GM12864 (cell line): ENCODE measurements at regions not wholly inside any gene's neighbourhood (a gene's known extent, or its start where the extent isn't known, plus 50 kb on each side); places are given as distances from the start of the nearest gene placed in this dataset.

Experiments used
- DNase-seq: peaks from one replicate; pipeline ENCODE4 v3.0.0-alpha.2; 2011; ENCODE audit warnings: low read depth
- H3K4me3 ChIP-seq: 2 replicates; pipeline ENCODE4 v1.5.1; 2011; ENCODE audit warnings: mild to moderate bottlenecking, low read depth, low read length, control low read depth
- TF ChIP-seq, protein P1 (sequence below): IDR thresholded peaks from 2 replicates; pipeline ENCODE4 v1.5.1; 2011; ENCODE audit warnings: low read depth, mild to moderate bottlenecking, moderate library complexity, low read length, control low read depth, inconsistent platforms; ENCODE audit errors: missing control alignments

DNA sequence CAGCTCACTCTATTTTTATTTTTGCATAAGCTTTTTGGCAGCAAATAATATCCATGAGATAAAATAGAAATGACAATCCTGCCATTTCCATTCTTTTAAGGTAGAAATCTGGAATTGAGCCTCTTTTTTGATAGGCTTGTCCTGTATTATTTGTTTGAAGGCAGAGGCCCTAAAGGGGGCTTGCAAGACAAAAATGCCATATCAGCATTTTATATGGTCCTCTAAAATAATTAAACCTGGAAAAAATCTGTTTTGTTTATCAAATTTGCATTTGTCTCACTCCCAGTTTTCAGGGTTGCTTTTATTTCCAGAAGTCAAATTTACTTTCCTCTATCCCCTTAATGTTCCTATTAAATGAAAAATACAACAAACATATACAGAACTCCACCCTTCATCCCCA is 134.9 kb upstream of the GAP43 start:
- H3K4me3 ChIP-seq: no peak overlapping the region
- no peak for DNase-seq
- TF ChIP-seq, protein P1, sequence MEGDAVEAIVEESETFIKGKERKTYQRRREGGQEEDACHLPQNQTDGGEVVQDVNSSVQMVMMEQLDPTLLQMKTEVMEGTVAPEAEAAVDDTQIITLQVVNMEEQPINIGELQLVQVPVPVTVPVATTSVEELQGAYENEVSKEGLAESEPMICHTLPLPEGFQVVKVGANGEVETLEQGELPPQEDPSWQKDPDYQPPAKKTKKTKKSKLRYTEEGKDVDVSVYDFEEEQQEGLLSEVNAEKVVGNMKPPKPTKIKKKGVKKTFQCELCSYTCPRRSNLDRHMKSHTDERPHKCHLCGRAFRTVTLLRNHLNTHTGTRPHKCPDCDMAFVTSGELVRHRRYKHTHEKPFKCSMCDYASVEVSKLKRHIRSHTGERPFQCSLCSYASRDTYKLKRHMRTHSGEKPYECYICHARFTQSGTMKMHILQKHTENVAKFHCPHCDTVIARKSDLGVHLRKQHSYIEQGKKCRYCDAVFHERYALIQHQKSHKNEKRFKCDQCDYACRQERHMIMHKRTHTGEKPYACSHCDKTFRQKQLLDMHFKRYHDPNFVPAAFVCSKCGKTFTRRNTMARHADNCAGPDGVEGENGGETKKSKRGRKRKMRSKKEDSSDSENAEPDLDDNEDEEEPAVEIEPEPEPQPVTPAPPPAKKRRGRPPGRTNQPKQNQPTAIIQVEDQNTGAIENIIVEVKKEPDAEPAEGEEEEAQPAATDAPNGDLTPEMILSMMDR: no peak

DNA sequence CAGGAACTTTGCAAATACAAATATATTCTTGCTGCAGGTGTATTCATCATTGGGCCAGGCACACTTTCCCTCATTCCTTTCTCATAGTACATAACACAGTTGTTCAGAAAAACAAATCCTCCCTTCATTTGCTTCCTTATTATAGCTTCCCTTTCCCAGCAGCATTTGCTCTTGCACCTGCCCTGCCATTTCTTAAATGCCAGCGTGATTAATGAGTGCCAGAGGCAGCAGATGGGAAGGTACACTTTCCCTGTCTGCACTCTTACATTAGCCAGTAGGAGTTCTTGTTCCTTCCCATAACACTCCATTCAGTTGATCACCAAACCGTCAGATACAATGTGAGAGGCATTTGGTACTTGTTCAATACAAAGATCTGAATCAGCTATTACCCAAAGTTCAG is 128.5 kb upstream of the GAP43 start:
- no peak overlapping the region for H3K4me3 ChIP-seq
- TF ChIP-seq, protein P1: no peak
- DNase-seq: no peak

DNA sequence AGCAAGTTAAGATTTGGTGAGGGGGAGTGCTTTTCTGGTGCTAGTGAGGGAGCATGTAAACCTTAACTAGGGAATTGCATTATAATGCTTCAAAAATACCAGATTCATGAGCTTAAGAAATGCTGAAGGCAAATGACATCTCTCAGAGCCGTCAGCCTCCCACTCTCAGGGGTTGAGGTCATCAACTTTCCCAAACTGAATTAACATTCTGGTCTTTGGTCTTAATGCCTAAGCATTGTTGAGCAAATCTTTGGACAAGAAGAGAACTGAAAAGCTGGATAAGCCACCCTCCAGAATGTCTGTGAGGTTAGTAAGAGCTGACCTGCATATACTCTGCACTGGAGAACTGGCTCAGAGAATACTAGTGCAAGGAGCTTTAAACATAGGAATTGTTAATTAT is 124.9 kb upstream of the GAP43 start:
- TF ChIP-seq, protein P1: no peak
- H3K4me3 ChIP-seq: no peak overlapping the region

DNA sequence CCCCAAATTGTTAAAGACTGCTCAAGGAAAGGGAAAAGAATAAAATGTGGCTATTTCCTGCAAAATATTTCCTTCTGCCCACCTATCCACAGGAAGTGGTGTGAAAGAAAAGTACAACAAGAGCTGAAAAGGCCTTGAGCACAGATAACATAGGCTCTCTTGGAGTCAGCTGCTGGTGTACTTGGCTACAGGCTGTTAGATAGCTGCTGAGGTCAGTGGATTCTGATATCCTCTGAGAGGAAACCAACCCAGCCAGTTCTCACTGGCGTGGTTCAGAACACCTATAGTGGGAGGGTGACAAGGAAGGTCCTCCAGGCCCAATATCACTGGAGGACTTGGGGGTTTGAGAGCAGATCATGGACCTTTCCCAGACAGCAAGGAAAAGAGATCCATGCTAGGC is 124.4 kb upstream of the GAP43 start:
- TF ChIP-seq, protein P1: no peak
- DNase-seq: no peak
- no peak overlapping the region for H3K4me3 ChIP-seq

More for the DNA sequence above, 124.9 kb upstream of the GAP43 start:
- DNase-seq: no peak

DNA sequence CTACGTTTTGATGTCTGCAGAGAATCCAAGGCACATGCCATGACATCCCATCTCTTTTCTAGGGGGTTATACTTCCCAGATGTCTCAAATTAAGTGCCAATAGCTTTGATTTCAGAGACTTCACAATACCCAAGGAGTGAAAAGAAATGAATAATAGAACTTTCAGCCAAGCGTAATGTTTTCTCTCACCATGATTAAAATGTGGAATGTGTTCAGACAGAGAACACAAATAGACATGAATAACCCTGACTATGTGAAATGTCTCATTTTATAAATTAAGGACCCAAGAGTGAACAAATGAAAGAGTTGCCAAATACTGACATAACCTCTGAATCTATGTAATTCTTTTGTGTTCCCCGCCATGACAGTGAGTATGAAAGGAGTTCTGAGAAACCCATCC is 123.6 kb upstream of the GAP43 start:
- no peak for DNase-seq
- TF ChIP-seq, protein P1: no peak

GRCh38 chr3:115500795-115501194 is 122.5 kb upstream of the GAP43 start:
- DNase-seq: no peak
- H3K4me3 ChIP-seq: no peak overlapping the region
- TF ChIP-seq, protein P1: no peak

More for the DNA sequence above, 123.6 kb upstream of the GAP43 start:
- no peak overlapping the region for H3K4me3 ChIP-seq

DNA sequence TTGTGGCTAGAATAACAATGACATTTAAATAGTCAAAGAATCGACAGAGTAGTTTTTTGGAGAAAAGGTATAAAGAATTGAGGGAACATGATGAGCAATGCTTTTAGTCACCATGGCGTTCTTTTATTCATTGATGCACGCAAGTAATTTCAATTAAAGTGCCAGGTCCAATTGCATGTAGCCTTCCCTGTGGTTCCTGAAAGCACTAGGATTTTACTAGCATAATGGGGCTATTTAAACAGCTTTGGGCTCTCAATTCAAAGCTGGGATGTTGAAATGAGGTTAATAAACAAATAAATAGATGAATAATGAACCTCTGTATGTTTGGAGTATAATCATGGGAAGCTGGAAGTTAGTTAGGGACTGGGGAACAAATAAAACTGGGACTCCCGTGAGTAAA is 121.2 kb upstream of the GAP43 start:
- no peak overlapping the region for H3K4me3 ChIP-seq
- TF ChIP-seq, protein P1: no peak
- no peak for DNase-seq
